HepG2 (cell line): ENCODE measurements at regions not wholly inside any gene's neighbourhood (a gene's known extent, or its start where the extent isn't known, plus 50 kb on each side); places are given as distances from the start of the nearest gene placed in this dataset.

Experiments
- CTCF ChIP-seq: sonication (generic); formaldehyde crosslinking; IDR thresholded peaks from 2 replicates; pipeline ENCODE4 v1.5.0; 2020; ENCODE audit warnings: mild to moderate bottlenecking, missing genetic modification reagents, moderate library complexity
- GTF2F1 ChIP-seq: fragments of 150-350 bp; IDR thresholded peaks from 2 replicates; pipeline ENCODE4 v1.6.1; 2014; ENCODE audit warnings: low read length
- HINFP ChIP-seq: sonication (generic); formaldehyde crosslinking; IDR thresholded peaks from 2 replicates; pipeline ENCODE4 v1.4.0; 2020; ENCODE audit warnings: low read depth, mild to moderate bottlenecking, missing genetic modification reagents
- MXI1 ChIP-seq: IDR thresholded peaks from 3 replicates; pipeline ENCODE4 v1.6.1; 2012; ENCODE audit warnings: low read depth, low read length, inconsistent platforms, borderline replicate concordance
- POLR2A ChIP-seq, 2 experiments: IDR thresholded peaks; 2 replicates each; pipeline ENCODE4 v1.6.1; 2011; ENCODE audit warnings: low read depth in 2 of 2, low read length in 2 of 2, mild to moderate bottlenecking in 1 of 2, moderate library complexity in 1 of 2; ENCODE audit not compliant: insufficient read depth in 1 of 2
- ZBTB14 ChIP-seq: sonication (generic); formaldehyde crosslinking; IDR thresholded peaks from 2 replicates; pipeline ENCODE4 v1.4.0; 2020; ENCODE audit warnings: missing genetic modification reagents
- ZNF142 ChIP-seq: sonication (generic); formaldehyde crosslinking; IDR thresholded peaks from 2 replicates; pipeline ENCODE4 v1.4.0; 2020; ENCODE audit warnings: missing genetic modification reagents
- TF ChIP-seq, protein P1 (sequence below), 2 experiments: fragments of 450-650 bp in 1 of 2; sonication (generic) in 1 of 2; formaldehyde crosslinking in 1 of 2; IDR thresholded peaks; 2 replicates each; pipeline versions ENCODE4 v1.6.1 to v1.8.0; 2016 to 2022; ENCODE audit warnings: antibody characterized with exemption in 1 of 2, mild to moderate bottlenecking in 1 of 2, missing genetic modification reagents in 1 of 2

GRCh38 chr19:46917002-46917401, 56.2 kb downstream of the ARHGAP35 start:
- TF ChIP-seq CTCF (CRISPR knock-in tag) (no peak), GTF2F1 (no peak), HINFP (CRISPR knock-in tag) (no peak), ZBTB14 (CRISPR knock-in tag) (no peak), POLR2A (IDR thresholded peaks at IDR 0.05; ENCODE audit: insufficient read depth in 1 of 2, low read depth in 2 of 2, low read length in 2 of 2) (no peak), ZNF142 (no peak), MXI1 (no peak)
- TF ChIP-seq, protein P1, sequence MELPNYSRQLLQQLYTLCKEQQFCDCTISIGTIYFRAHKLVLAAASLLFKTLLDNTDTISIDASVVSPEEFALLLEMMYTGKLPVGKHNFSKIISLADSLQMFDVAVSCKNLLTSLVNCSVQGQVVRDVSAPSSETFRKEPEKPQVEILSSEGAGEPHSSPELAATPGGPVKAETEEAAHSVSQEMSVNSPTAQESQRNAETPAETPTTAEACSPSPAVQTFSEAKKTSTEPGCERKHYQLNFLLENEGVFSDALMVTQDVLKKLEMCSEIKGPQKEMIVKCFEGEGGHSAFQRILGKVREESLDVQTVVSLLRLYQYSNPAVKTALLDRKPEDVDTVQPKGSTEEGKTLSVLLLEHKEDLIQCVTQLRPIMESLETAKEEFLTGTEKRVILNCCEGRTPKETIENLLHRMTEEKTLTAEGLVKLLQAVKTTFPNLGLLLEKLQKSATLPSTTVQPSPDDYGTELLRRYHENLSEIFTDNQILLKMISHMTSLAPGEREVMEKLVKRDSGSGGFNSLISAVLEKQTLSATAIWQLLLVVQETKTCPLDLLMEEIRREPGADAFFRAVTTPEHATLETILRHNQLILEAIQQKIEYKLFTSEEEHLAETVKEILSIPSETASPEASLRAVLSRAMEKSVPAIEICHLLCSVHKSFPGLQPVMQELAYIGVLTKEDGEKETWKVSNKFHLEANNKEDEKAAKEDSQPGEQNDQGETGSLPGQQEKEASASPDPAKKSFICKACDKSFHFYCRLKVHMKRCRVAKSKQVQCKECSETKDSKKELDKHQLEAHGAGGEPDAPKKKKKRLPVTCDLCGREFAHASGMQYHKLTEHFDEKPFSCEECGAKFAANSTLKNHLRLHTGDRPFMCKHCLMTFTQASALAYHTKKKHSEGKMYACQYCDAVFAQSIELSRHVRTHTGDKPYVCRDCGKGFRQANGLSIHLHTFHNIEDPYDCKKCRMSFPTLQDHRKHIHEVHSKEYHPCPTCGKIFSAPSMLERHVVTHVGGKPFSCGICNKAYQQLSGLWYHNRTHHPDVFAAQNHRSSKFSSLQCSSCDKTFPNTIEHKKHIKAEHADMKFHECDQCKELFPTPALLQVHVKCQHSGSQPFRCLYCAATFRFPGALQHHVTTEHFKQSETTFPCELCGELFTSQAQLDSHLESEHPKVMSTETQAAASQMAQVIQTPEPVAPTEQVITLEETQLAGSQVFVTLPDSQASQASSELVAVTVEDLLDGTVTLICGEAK (IDR thresholded peaks at IDR 0.05), result no peak
- TF ChIP-seq, protein P1 (CRISPR knock-in tag; IDR thresholded peaks at IDR 0.05), result no peak
